ACHN (cell line): ENCODE measurements at regions not wholly inside any gene's neighbourhood (a gene's known extent, or its start where the extent isn't known, plus 50 kb on each side); places are given as distances from the start of the nearest gene placed in this dataset.

Source experiments
- DNase-seq: peaks from one replicate; pipeline ENCODE4 v3.0.0-alpha.2; 2015
- in situ Hi-C: cut with HindIII; loops from 2 replicates; pipeline ENCODE4 v1.10.0; 2017; ENCODE audit warnings: low sequenced_read_pairs, low pct_ligation_motif_present, low pct_unique_long_range_greater_than_20kb

GRCh38 chr1:204813522-204813921 lies 57.1 kb upstream of the NFASC start:
- no peak for DNase-seq
- in situ Hi-C loops = no loop called here

GRCh38 chr1:204814166-204814884 lies 56.3 kb upstream of the NFASC start:
- no peak for DNase-seq
- in situ Hi-C loops = no loop called here

GRCh38 chr1:204817341-204817740 lies 53.3 kb upstream of the NFASC start:
- in situ Hi-C loops = no loop called here
- DNase-seq = no peak

GRCh38 chr1:204818998-204819397 lies 51.7 kb upstream of the NFASC start:
- DNase-seq = no peak
- in situ Hi-C loops = no loop called here

GRCh38 chr1:204819495-204819894 lies 51.2 kb upstream of the NFASC start:
- in situ Hi-C loops = no loop called here
- DNase-seq = no peak
